ENCODE measurements at regions not wholly inside any gene's neighbourhood (a gene's known extent, or its start where the extent isn't known, plus 50 kb on each side); places are given as distances from the start of the nearest gene placed in this dataset.
"Not testable (repeated sequence)": the region's sequence is repeated elsewhere in the genome, so short reads cannot be mapped to it uniquely, and the experiment has no call there.

DNA sequence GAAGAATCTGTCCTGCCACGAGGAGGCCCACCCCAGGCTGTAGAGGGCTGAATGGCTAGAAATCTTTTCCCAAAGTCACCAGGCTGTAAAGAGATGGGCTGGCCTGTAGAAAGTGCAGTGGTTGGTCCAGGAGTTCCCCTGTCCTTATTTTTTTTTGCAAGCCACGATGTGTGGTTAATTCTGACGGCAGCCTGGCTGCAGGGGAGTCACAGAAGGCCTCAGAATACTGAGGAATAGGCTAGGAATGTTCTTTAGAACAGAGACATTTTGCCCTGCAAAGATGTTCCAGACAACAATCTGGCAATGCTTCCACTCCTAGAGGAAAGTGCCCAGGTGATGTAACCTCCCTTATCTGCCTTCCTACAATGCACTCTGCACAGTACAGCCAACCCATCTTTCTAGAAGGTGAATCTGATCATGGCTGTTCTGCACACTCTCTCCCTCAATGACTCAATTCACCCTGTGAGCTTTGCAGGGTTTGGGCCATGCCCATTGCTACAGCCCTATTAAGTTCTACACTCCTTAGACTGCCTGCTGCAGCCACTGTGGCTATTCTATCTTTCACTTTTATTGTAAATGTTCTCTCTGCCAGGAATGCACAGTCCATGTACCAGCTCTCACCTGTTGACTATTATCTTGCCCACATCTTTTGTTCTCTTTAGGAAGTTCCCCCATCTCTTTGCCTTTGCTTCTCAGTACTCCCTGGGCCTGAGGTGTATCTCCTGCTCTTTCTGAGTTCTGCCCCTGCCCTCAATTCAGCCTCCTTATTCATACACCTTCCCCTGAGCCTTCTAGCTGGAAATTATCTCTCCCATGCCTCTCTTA is 377.8 kb upstream of the CLINT1 start:
- no peak overlapping the region for H3K4me3 ChIP-seq (ENCODE audit: low read depth, low read length)
- no peak for DNase-seq (ENCODE audit: low read depth)
- TF ChIP-seq, protein P1, sequence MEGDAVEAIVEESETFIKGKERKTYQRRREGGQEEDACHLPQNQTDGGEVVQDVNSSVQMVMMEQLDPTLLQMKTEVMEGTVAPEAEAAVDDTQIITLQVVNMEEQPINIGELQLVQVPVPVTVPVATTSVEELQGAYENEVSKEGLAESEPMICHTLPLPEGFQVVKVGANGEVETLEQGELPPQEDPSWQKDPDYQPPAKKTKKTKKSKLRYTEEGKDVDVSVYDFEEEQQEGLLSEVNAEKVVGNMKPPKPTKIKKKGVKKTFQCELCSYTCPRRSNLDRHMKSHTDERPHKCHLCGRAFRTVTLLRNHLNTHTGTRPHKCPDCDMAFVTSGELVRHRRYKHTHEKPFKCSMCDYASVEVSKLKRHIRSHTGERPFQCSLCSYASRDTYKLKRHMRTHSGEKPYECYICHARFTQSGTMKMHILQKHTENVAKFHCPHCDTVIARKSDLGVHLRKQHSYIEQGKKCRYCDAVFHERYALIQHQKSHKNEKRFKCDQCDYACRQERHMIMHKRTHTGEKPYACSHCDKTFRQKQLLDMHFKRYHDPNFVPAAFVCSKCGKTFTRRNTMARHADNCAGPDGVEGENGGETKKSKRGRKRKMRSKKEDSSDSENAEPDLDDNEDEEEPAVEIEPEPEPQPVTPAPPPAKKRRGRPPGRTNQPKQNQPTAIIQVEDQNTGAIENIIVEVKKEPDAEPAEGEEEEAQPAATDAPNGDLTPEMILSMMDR (IDR thresholded peaks at IDR 0.05; ENCODE audit: low read depth, low read length, missing control alignments) = no peak

DNA sequence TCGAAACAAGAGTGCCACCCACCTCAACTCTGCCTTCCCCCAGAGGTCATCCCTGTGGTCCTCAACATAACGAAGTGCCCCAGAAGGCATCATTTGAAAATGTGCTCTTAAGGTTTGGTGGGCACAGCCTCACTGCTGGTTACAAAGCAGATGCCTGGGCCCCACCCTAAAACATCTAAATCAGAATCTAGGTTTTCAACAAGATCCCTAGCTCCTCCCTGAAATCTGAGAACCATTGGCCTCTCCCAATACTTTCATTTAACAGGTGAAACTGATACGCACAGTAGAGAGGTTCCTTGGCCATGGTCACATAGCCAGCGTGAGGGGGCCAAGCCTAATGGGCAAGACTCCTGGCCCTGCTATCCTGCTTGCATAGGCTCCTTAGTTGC is 376.2 kb upstream of the CLINT1 start:
- TF ChIP-seq, protein P1 (IDR thresholded peaks at IDR 0.05; ENCODE audit: low read depth, low read length, missing control alignments) = no peak
- H3K4me3 ChIP-seq (ENCODE audit: low read depth, low read length) = no peak overlapping the region
- no peak for DNase-seq (ENCODE audit: low read depth)

DNA sequence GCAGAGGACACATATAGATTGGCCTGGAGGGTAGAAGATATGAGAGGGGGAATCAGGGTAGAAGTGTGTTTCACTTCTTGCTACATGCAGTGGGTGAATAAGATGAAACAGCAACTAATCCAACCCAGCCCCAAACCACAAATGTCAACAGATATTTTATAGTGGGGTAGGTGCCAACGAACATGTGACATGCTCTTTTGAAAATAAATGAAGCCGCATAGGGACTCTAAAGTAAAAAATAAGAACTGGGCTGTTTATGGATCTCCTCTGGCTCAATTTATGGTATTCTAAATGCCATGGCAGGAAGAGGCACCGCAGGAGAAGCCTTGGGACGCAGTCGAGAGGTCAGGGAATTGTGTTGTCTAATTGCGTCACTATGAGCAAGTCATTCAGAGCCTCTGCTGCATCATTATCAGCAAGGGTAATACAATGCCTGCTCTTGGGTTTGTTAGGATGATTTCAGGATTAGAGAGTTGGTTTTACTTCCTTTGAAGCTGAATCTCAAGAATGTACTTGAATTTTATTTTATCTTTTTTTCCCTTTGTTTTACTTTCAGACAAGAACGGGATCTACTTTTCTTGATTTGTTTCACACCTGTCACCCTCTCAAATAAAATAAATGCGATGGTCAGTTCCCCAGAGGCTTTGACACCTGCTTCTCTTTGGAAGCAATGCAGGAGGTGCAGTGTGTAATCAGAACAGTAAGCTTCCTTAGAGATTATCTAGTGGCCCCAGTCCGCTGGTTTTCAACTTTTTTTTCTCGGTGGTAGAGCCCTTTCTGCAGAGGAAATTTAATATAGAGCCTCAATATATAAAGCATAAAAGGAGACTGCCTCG is 375.6 kb upstream of the CLINT1 start:
- no peak overlapping the region for H3K4me3 ChIP-seq (ENCODE audit: low read depth, low read length)
- no peak for DNase-seq (ENCODE audit: low read depth)
- TF ChIP-seq, protein P1 (IDR thresholded peaks at IDR 0.05; ENCODE audit: low read depth, low read length, missing control alignments) = no peak

DNA sequence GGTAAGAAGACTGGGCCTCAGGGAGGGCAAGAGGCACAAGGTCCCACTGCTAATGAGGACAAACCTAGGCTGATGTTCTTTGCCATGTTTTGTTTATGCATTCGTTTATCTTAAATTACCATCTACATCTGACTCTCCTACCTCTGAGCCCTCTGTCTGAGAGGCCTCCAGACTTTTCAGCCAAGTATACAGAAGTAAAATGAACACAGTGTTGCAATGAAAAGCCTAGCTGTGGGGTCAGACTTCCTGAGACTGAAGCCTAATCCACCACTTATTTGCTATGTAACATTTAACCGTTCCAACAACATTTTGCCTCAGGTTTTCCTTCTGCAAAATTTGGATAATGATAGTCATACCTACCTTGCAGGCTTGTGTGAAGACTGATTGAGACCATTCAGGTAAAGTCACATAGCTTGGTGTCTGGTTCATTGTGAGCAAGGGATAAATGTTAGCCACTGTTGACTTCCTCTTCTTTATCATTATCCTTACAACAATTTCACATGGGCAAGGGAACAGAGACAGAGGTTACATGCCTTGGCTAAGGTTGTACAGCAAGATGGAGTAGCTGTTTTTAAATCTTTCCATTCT is 374.9 kb upstream of the CLINT1 start:
- DNase-seq (ENCODE audit: low read depth) = no peak
- TF ChIP-seq, protein P1 (IDR thresholded peaks at IDR 0.05; ENCODE audit: low read depth, low read length, missing control alignments) = no peak

DNA sequence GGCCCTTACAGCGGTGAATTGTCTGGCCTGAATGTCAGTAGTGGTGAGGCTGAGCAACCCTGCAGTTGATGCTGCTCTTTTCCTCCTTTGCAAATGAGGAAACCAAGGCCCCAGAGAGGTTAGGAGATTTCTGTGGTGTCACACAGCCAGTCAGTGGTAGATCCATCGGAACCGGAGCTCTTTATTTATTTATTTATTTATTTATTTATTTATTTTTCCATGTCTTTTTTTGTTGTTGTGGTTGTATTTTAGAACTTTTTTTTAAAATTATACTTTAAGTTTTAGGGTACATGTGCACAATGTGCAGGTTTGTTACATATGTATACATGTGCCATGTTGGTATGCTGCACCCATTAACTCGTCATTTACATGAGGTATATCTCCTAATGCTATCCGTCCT is 368.4 kb upstream of the CLINT1 start:
- not testable (repeated sequence) for DNase-seq (ENCODE audit: low read depth); H3K4me3 ChIP-seq (ENCODE audit: low read depth, low read length)

More for the DNA sequence above, 374.9 kb upstream of the CLINT1 start:
- H3K4me3 ChIP-seq (ENCODE audit: low read depth, low read length) = no peak overlapping the region

DNA sequence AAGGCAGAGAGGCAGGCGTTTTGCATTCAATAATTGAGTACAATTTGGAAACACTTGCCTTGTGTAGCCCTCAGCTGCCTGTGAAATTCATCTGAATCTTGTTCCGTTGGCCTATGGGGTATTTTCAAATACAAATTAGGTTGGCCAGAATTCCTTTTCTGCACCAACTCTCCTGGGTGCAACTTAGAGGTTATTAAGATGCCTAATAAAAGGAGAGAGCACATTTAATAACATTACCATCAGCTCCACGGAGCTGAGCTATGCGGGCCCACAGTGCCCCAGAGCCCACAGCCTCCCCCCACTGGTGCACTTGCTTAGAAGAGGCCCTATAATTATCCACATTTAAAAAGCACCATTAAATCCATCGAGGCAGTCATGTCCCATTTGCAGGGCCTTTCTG is 367.6 kb upstream of the CLINT1 start:
- TF ChIP-seq, protein P1 (IDR thresholded peaks at IDR 0.05; ENCODE audit: low read depth, low read length, missing control alignments) = no peak
- no peak overlapping the region for H3K4me3 ChIP-seq (ENCODE audit: low read depth, low read length)

DNA sequence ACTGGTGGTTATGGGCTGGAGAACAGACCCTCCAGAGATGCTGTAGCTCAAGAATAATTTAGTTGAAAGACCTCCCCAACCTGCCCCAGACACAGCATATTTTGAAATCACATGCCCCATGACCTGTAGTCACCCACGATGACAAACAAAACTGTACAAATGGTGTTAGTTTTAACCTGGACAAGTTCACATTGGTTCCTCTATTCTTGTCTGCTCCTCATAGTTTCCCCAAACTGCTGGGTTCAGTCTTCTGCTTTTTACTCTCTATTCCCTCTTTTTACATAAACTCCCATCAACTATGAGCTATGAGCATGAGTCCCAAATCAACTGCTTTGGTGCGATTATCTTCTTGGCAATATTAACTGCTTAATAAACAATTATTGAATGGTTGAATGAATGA is 365.3 kb upstream of the CLINT1 start:
- H3K4me3 ChIP-seq (ENCODE audit: low read depth, low read length) = no peak overlapping the region
- TF ChIP-seq, protein P1 (IDR thresholded peaks at IDR 0.05; ENCODE audit: low read depth, low read length, missing control alignments) = no peak
- no peak for DNase-seq (ENCODE audit: low read depth)

More for the DNA sequence above, 367.6 kb upstream of the CLINT1 start:
- DNase-seq (ENCODE audit: low read depth) = no peak

All from GM12864 (cell line).